ENCODE measurements at regions not wholly inside any gene's neighbourhood (a gene's known extent, or its start where the extent isn't known, plus 50 kb on each side); places are given as distances from the start of the nearest gene placed in this dataset.

DNA sequence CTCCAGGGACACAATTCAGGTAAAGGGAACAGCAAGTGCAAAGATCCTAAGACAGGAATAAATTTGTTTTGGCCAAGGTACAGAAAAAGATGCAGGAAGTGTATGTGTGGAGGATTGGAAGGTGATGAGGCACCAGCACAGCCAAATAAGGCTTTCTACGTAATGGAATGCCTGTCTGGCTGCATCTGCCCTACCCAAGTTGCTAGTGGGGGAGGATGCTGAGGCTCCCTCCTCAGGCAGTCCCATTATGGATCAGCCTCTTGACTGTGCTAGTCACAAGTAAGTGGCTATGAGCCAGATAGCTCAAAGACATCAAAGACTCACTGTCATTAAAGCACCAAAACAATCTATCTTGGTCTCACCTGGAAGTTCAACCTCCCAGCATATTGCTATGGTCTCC is 300.9 kb upstream of the FAT4 start:
- DNase-seq (ENCODE audit: low read depth, low spot score) (no peak), ATAC-seq (no peak)
- ChIA-PET POLR2A (no interaction called here), RAD21 (ENCODE audit: low non-redundant PET in 1 of 2, low total read pairs in 2 of 2, uncharacterized antibody in 2 of 2, unreplicated experiment in 2 of 2) (no interaction called here), CTCF (no interaction called here)
- no TSS peak for BruUV-seq (replicated peaks)
- no peaks in the 10 kb centered on the region for H3K79me2 ChIP-seq (ENCODE audit: insufficient read depth, low read length)
- 0 out of 2 replicates have a peak, but pooled peaks cover 3% of the 10 kb centered on the region for H3K9me2 ChIP-seq (ENCODE audit: insufficient read depth)
- H4K20me1 ChIP-seq (ENCODE audit: insufficient read depth) = no peaks in the 10 kb centered on the region
- H3K4me1 ChIP-seq (ENCODE audit: control insufficient read depth in 1 of 2, insufficient read depth in 2 of 2, low read length in 2 of 2) = no peaks in the 10 kb centered on the region
- no peak overlapping the region for H3K27ac ChIP-seq (ENCODE audit: low read depth, low read length)
- H3K9me3 ChIP-seq (ENCODE audit: control insufficient read depth in 1 of 2, insufficient read depth in 1 of 2, low read depth in 1 of 2, low read length in 2 of 2) = no peaks in the 10 kb centered on the region; a peak in 1 of 4 replicates
- intact Hi-C loops (cut with micrococcal nuclease) = no loop called here
- TF ChIP-seq ELF1 (IDR thresholded peaks at IDR 0.05; ENCODE audit: borderline replicate concordance, low read depth) (no peak), TCF7L2 (IDR thresholded peaks at IDR 0.05; ENCODE audit: borderline replicate concordance, extremely low read depth, insufficient read depth, insufficient read length) (no peak), POLR2AphosphoS5 (IDR thresholded peaks at IDR 0.05; ENCODE audit: low read depth, low read length) (no peak)
- H2AFZ ChIP-seq (ENCODE audit: low read depth, low read length, poor library complexity, severe bottlenecking) = no peak overlapping the region
- no peaks in the 10 kb centered on the region for H3K36me3 ChIP-seq (ENCODE audit: control insufficient read depth in 1 of 2, insufficient read depth in 2 of 2, low read length in 2 of 2)
- no peaks in the 10 kb centered on the region for H3K27me3 ChIP-seq (ENCODE audit: insufficient read depth, low read length)
- H3K4me2 ChIP-seq (ENCODE audit: low read length) = no peak overlapping the region
- no peak overlapping the region for H3K9ac ChIP-seq (ENCODE audit: low read length)
- H3K4me3 ChIP-seq (replicated peaks in 1 of 2; ENCODE audit: low read depth in 1 of 2, low read length in 2 of 2) = no peak overlapping the region

DNA sequence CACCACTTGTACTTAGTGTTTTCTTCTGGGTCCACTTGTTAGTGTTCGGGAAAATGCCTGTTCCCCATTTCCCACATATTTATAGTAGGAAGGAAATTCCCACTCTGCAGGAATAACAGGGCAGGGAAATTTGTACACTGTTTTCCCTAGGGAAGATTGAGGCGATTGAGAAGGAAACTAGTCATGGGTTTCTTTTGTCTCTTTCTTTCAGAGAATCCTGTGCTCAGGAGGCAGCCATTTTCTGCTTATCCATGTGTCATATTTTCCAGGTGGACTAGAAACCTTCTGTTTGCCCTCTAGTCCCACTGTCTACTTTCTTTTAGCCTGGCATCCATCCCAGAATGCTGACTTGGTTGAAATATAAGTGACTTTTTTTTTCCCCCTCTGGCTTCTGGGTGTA is 299.1 kb upstream of the ANKRD50 start:
- H3K27me3 ChIP-seq (ENCODE audit: insufficient read depth, low read length) = no peaks in the 10 kb centered on the region
- RAD21 ChIA-PET (ENCODE audit: low non-redundant PET in 1 of 2, low total read pairs in 2 of 2, uncharacterized antibody in 2 of 2, unreplicated experiment in 2 of 2) = no interaction called here
- DNase-seq (ENCODE audit: low read depth, low spot score) = no peak
- H3K27ac ChIP-seq (ENCODE audit: low read depth, low read length) = no peak overlapping the region
- peaks cover 0 to 3% of the 10 kb centered on the region in 2 experiments; a peak in 1 of 4 replicates for H3K9me3 ChIP-seq (ENCODE audit: control insufficient read depth in 1 of 2, insufficient read depth in 1 of 2, low read depth in 1 of 2, low read length in 2 of 2)
- no peak overlapping the region for H3K9ac ChIP-seq (ENCODE audit: low read length)
- BruUV-seq (replicated peaks) = no TSS peak
- H4K20me1 ChIP-seq (ENCODE audit: insufficient read depth) = no peaks in the 10 kb centered on the region
- no peaks in the 10 kb centered on the region for H3K79me2 ChIP-seq (ENCODE audit: insufficient read depth, low read length)
- POLR2A ChIA-PET = no interaction called here
- CTCF ChIA-PET = no interaction called here
- H3K36me3 ChIP-seq (ENCODE audit: control insufficient read depth in 1 of 2, insufficient read depth in 2 of 2, low read length in 2 of 2) = no peaks in the 10 kb centered on the region
- H3K4me1 ChIP-seq (ENCODE audit: control insufficient read depth in 1 of 2, insufficient read depth in 2 of 2, low read length in 2 of 2) = no peaks in the 10 kb centered on the region
- no peak overlapping the region for H3K4me3 ChIP-seq (replicated peaks in 1 of 2; ENCODE audit: low read depth in 1 of 2, low read length in 2 of 2)
- H3K9me2 ChIP-seq (ENCODE audit: insufficient read depth) = 0 out of 2 replicates have a peak, but pooled peaks cover 3% of the 10 kb centered on the region
- intact Hi-C loops (cut with micrococcal nuclease) = no loop called here
- no peak for ATAC-seq
- no peak overlapping the region for H3K4me2 ChIP-seq (ENCODE audit: low read length)
- no peak overlapping the region for H2AFZ ChIP-seq (ENCODE audit: low read depth, low read length, poor library complexity, severe bottlenecking)
- TF ChIP-seq FOSL1 (IDR thresholded peaks at IDR 0.05; ENCODE audit: low read depth) (no peak), EZH2phosphoT487 (IDR thresholded peaks at IDR 0.05; ENCODE audit: borderline replicate concordance) (no peak), SRF (IDR thresholded peaks at IDR 0.05; ENCODE audit: low read depth) (no peak), ZNF274 (IDR thresholded peaks at IDR 0.05; ENCODE audit: low read depth, low read length) (no peak), SP1 (IDR thresholded peaks at IDR 0.05; ENCODE audit: low read depth) (no peak), JUND (IDR thresholded peaks at IDR 0.05) (no peak), SIN3A (IDR thresholded peaks at IDR 0.05; ENCODE audit: low read depth) (no peak), YY1 (IDR thresholded peaks at IDR 0.05; ENCODE audit: extremely low read depth, insufficient replicate concordance, low read depth, low read length) (no peak), RAD21 (IDR thresholded peaks at IDR 0.05; ENCODE audit: low read depth) (no peak), CBX3 (IDR thresholded peaks at IDR 0.05; ENCODE audit: low read depth) (no peak), TCF7L2 (IDR thresholded peaks at IDR 0.05; ENCODE audit: borderline replicate concordance, extremely low read depth, insufficient read depth, insufficient read length) (no peak), ZFX (IDR thresholded peaks at IDR 0.05) (no peak), EGR1 (IDR thresholded peaks at IDR 0.05; ENCODE audit: low read depth) (no peak), POLR2A (IDR thresholded peaks at IDR 0.05; ENCODE audit: borderline replicate concordance, extremely low read depth, insufficient read depth, insufficient read length) (no peak)
- TF ChIP-seq, protein P1, sequence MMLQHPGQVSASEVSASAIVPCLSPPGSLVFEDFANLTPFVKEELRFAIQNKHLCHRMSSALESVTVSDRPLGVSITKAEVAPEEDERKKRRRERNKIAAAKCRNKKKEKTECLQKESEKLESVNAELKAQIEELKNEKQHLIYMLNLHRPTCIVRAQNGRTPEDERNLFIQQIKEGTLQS (IDR thresholded peaks at IDR 0.05) = no peak
- TF ChIP-seq, protein P2, sequence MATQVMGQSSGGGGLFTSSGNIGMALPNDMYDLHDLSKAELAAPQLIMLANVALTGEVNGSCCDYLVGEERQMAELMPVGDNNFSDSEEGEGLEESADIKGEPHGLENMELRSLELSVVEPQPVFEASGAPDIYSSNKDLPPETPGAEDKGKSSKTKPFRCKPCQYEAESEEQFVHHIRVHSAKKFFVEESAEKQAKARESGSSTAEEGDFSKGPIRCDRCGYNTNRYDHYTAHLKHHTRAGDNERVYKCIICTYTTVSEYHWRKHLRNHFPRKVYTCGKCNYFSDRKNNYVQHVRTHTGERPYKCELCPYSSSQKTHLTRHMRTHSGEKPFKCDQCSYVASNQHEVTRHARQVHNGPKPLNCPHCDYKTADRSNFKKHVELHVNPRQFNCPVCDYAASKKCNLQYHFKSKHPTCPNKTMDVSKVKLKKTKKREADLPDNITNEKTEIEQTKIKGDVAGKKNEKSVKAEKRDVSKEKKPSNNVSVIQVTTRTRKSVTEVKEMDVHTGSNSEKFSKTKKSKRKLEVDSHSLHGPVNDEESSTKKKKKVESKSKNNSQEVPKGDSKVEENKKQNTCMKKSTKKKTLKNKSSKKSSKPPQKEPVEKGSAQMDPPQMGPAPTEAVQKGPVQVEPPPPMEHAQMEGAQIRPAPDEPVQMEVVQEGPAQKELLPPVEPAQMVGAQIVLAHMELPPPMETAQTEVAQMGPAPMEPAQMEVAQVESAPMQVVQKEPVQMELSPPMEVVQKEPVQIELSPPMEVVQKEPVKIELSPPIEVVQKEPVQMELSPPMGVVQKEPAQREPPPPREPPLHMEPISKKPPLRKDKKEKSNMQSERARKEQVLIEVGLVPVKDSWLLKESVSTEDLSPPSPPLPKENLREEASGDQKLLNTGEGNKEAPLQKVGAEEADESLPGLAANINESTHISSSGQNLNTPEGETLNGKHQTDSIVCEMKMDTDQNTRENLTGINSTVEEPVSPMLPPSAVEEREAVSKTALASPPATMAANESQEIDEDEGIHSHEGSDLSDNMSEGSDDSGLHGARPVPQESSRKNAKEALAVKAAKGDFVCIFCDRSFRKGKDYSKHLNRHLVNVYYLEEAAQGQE (IDR thresholded peaks at IDR 0.05; ENCODE audit: low read depth) = no peak
- TF ChIP-seq, protein P3, sequence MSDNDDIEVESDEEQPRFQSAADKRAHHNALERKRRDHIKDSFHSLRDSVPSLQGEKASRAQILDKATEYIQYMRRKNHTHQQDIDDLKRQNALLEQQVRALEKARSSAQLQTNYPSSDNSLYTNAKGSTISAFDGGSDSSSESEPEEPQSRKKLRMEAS (IDR thresholded peaks at IDR 0.05) = no peak

Data from HCT116 (cell line).